Esophagus muscularis mucosa (tissue), 4 donors: ENCODE measurements at regions not wholly inside any gene's neighbourhood (a gene's known extent, or its start where the extent isn't known, plus 50 kb on each side); places are given as distances from the start of the nearest gene placed in this dataset.

Source experiments
- DNase-seq: peaks from one replicate; pipeline ENCODE4 v3.0.0-alpha.2; 2017; ENCODE audit errors: extremely low spot score
- H3K27ac ChIP-seq, 4 donors: fragments of 200-600 bp; sonication (generic); replicated peaks in 1 of 4; 1 replicate in 3 of 4; 2 replicates in 1 of 4; pipeline ENCODE4 v1.5.1; 2016 to 2019; ENCODE audit warnings: mild to moderate bottlenecking in 1 of 4
- H3K27me3 ChIP-seq, 4 donors: fragments of 200-600 bp; sonication (generic); one replicate each; pipeline versions ENCODE4 v1.5.1 to v1.6.0; 2016 to 2019
- H3K36me3 ChIP-seq, 4 donors: fragments of 200-600 bp; sonication (generic); one replicate each; pipeline ENCODE4 v1.5.1; 2016 to 2019
- H3K4me1 ChIP-seq, 4 donors: fragments of 200-600 bp; sonication (generic); one replicate each; pipeline ENCODE4 v1.5.1; 2016 to 2019
- H3K4me3 ChIP-seq, 4 donors: fragments of 200-600 bp; sonication (generic); 1 replicate in 2 of 4; 2 replicates in 2 of 4; pipeline ENCODE4 v1.5.1; 2016 to 2019; ENCODE audit warnings: mild to moderate bottlenecking in 4 of 4, moderate library complexity in 1 of 4
- H3K9me3 ChIP-seq, 4 donors: fragments of 200-600 bp; sonication (generic); 1 replicate in 3 of 4; 2 replicates in 1 of 4; pipeline ENCODE4 v1.5.1; 2016 to 2019
- CTCF ChIP-seq, 3 experiments: fragments of 200-600 bp in 2 of 3; fragments of 450-650 bp in 1 of 3; sonication (generic) in 2 of 3; IDR thresholded peaks; one replicate each; pipeline ENCODE4 v1.5.1; 2017 to 2019; ENCODE audit warnings: antibody characterized with exemption in 3 of 3, mild to moderate bottlenecking in 2 of 3, moderate library complexity in 1 of 3
- EP300 ChIP-seq: sonication (generic); formaldehyde crosslinking; IDR thresholded peaks from one replicate; pipeline ENCODE4 v1.6.1; 2017; ENCODE audit warnings: antibody characterized with exemption
- POLR2A ChIP-seq: fragments of 450-650 bp; IDR thresholded peaks from one replicate; pipeline ENCODE4 v1.6.1; 2017; ENCODE audit warnings: antibody characterized with exemption, moderate library complexity, mild to moderate bottlenecking, low read depth
- POLR2AphosphoS5 ChIP-seq, 2 donors: sonication (generic); formaldehyde crosslinking; IDR thresholded peaks; one replicate each; pipeline ENCODE4 v1.6.1; 2017; ENCODE audit warnings: antibody characterized with exemption in 2 of 2
- WGBS: methylation state at CpG from one replicate; pipeline ENCODE4 v1.1.5; 2018; 5-methylcytosine and 5-hydroxymethylcytosine counted together
- intact Hi-C: fragments of 100-400 bp; cut with DNase I; formaldehyde crosslinking; loops from one replicate; pipeline ENCODE4 v1.15.1; 2023

GRCh38 chr4:152021788-152022438, 261.1 kb upstream of the GATB start:
- DNase-seq: no peak
- no peaks in the 10 kb centered on the region for H3K27me3 ChIP-seq
- no peak overlapping the region for H3K4me3 ChIP-seq
- no peak for TF ChIP-seq POLR2AphosphoS5 (IDR thresholded peaks at IDR 0.05)
- no peak for TF ChIP-seq CTCF (IDR thresholded peaks at IDR 0.05)
- TF ChIP-seq EP300: no peak
- TF ChIP-seq POLR2A: no peak
- intact Hi-C loops: no loop called here
- no peaks in the 10 kb centered on the region for H3K9me3 ChIP-seq
- WGBS: 76% methylated on average over 3 of the region's 6 CpGs
- no peaks in the 10 kb centered on the region for H3K36me3 ChIP-seq
- no peaks in the 10 kb centered on the region for H3K4me1 ChIP-seq
- no peak overlapping the region for H3K27ac ChIP-seq

GRCh38 chr4:152020073-152020472, 259.3 kb upstream of the GATB start:
- H3K4me3 ChIP-seq: no peak overlapping the region
- intact Hi-C loops: no loop called here
- DNase-seq: no peak
- no peaks in the 10 kb centered on the region for H3K36me3 ChIP-seq
- 82% methylated on average over 5 of the region's 5 CpGs for WGBS
- no peaks in the 10 kb centered on the region for H3K27me3 ChIP-seq
- no peak overlapping the region for H3K27ac ChIP-seq
- no peaks in the 10 kb centered on the region for H3K9me3 ChIP-seq
- no peak for TF ChIP-seq CTCF (IDR thresholded peaks at IDR 0.05)
- TF ChIP-seq POLR2AphosphoS5 (IDR thresholded peaks at IDR 0.05): no peak
- no peak for TF ChIP-seq EP300
- TF ChIP-seq POLR2A: no peak
- H3K4me1 ChIP-seq: no peaks in the 10 kb centered on the region

- Histone ChIP-seq H3K27ac (no peak overlapping the region), H3K9me3 (no peaks in the 10 kb centered on the region), H3K36me3 (no peaks in the 10 kb centered on the region), H3K27me3 (no peaks in the 10 kb centered on the region), H3K4me3 (no peak overlapping the region), H3K4me1 (no peaks in the 10 kb centered on the region)
- 87% methylated on average over 5 of the region's 5 CpGs for WGBS
- no peak for DNase-seq
- intact Hi-C loops: no loop called here
- no peak for TF ChIP-seq POLR2A
- TF ChIP-seq POLR2AphosphoS5 (IDR thresholded peaks at IDR 0.05): no peak
- TF ChIP-seq CTCF (IDR thresholded peaks at IDR 0.05): no peak
- TF ChIP-seq EP300: no peak
Observed at GRCh38 chr4:152016303-152016620, 255.5 kb upstream of the GATB start.

- no peaks in the 10 kb centered on the region for H3K27me3 ChIP-seq
- no peak overlapping the region for H3K27ac ChIP-seq
- H3K4me1 ChIP-seq: peaks cover 0 to 5% (median under 1%) of the 10 kb centered on the region in 4 donors
- TF ChIP-seq POLR2AphosphoS5 (IDR thresholded peaks at IDR 0.05) (no peak), POLR2A (no peak), EP300 (no peak), CTCF (IDR thresholded peaks at IDR 0.05) (no peak)
- DNase-seq: no peak
- H3K36me3 ChIP-seq: no peaks in the 10 kb centered on the region
- intact Hi-C loops: no loop called here
- WGBS: 91% methylated on average over 11 of the region's 11 CpGs
- H3K4me3 ChIP-seq: no peak overlapping the region
- no peaks in the 10 kb centered on the region for H3K9me3 ChIP-seq
Observed at GRCh38 chr4:152015597-152016302, 254.9 kb upstream of the GATB start.

- no peak for DNase-seq
- no peaks in the 10 kb centered on the region for H3K36me3 ChIP-seq
- H3K4me1 ChIP-seq: peaks cover 5 to 17% (median 12%) of the 10 kb centered on the region in 4 donors
- 62% methylated on average over 3 of the region's 3 CpGs for WGBS
- intact Hi-C loops: no loop called here
- no peaks in the 10 kb centered on the region for H3K9me3 ChIP-seq
- H3K4me3 ChIP-seq: no peak overlapping the region
- H3K27ac ChIP-seq: no peak overlapping the region
- TF ChIP-seq EP300 (no peak), POLR2A (no peak), CTCF (IDR thresholded peaks at IDR 0.05) (no peak), POLR2AphosphoS5 (IDR thresholded peaks at IDR 0.05) (no peak)
- no peaks in the 10 kb centered on the region for H3K27me3 ChIP-seq
Observed at GRCh38 chr4:152014280-152014679, 253.5 kb upstream of the GATB start.
